Neural cell (in vitro differentiated cells): ENCODE measurements at regions not wholly inside any gene's neighbourhood (a gene's known extent, or its start where the extent isn't known, plus 50 kb on each side); places are given as distances from the start of the nearest gene placed in this dataset.

Experiments used
- CTCF ChIP-seq: fragments of 450-650 bp; IDR thresholded peaks from 2 replicates; pipeline ENCODE4 v1.5.1; 2014; ENCODE audit warnings: antibody characterized with exemption, mild to moderate bottlenecking, moderate library complexity; ENCODE audit not compliant: poor library complexity, severe bottlenecking
- EZH2 ChIP-seq: fragments of 200-600, 300-800 bp; shearing (Covaris generic), sonication (generic); IDR thresholded peaks from 2 replicates; pipeline ENCODE4 v1.6.1; 2014; ENCODE audit warnings: antibody characterized with exemption, low read length, borderline replicate concordance, mild to moderate bottlenecking; ENCODE audit not compliant: insufficient read depth, poor library complexity, severe bottlenecking
- MXI1 ChIP-seq: fragments of 450-650 bp; conservative IDR thresholded peaks from 2 replicates; pipeline ENCODE4 v1.6.1; 2014; ENCODE audit warnings: antibody characterized with exemption, mild to moderate bottlenecking; ENCODE audit not compliant: poor library complexity, severe bottlenecking
- POLR2AphosphoS5 ChIP-seq: IDR thresholded peaks from 2 replicates; pipeline ENCODE4 v1.6.1; 2012
- REST ChIP-seq: IDR thresholded peaks from 2 replicates; pipeline ENCODE4 v1.6.1; 2012; ENCODE audit warnings: borderline replicate concordance
- SMC3 ChIP-seq: fragments of 450-650 bp; conservative IDR thresholded peaks from 2 replicates; pipeline ENCODE4 v1.6.1; 2014; ENCODE audit warnings: antibody characterized with exemption, mild to moderate bottlenecking, moderate library complexity; ENCODE audit not compliant: poor library complexity
- TAF1 ChIP-seq: IDR thresholded peaks from 2 replicates; pipeline ENCODE4 v1.6.1; 2012; ENCODE audit warnings: low read depth

DNA sequence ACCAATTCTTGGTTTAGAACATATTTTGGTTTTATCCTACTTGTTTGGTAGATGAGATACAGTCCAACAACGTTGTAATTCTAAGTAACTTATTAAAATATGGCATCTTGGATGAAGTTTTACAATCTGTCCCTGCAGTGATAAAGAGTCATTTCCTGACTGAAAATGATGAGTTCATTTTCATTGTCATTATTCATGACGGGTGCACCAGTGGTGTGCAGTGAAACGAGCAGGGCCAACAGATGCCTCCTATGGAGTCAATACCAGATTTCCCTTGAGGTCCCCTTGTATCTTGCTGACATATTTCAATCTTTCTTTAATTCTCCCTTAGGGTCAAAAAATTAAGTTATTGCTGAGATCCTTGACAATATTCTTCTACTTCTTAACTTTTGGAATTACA, 438.5 kb downstream of the LRIG3 start:
- TF ChIP-seq MXI1 (no peak), CTCF (no peak), EZH2 (no peak), POLR2AphosphoS5 (no peak), REST (no peak), TAF1 (no peak), SMC3 (no peak)
